ENCODE measurements at regions not wholly inside any gene's neighbourhood (a gene's known extent, or its start where the extent isn't known, plus 50 kb on each side); places are given as distances from the start of the nearest gene placed in this dataset.

DNA sequence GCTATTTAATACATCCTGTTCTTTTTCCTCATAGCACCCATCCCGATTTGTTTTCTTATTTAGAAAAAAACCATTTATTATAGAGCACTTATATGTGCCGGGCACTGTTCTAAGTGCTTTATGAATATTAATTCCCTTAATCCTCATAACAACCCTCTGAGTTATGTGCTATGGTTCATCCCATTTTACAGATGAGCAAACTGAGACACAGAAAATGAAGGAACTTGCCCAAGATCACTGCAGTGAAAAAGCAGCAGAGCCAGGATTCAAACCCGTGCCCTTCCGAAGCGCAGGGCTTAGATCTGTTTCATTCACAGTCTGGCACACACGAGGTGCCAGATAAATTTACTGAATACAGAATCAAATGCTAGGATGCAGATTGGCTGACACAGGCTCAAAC is 85.1 kb upstream of the ZC3H12A start:
- H3K27me3 ChIP-seq (ENCODE audit: control insufficient read depth in 3 of 3, insufficient read depth in 3 of 3, low read length in 2 of 3), result peaks cover 2 to 13% (median 11%) of the 10 kb centered on the region in 3 donors
- no peak for DNase-seq
- no peak for ATAC-seq (ENCODE audit: insufficient read depth, low FRiP score)
- H3K9me3 ChIP-seq (ENCODE audit: control insufficient read depth in 4 of 4, insufficient read depth in 3 of 4, low read length in 3 of 4), result peaks cover 0 to 2% (median 0%) of the 10 kb centered on the region in 4 donors
- TF ChIP-seq, protein P1, sequence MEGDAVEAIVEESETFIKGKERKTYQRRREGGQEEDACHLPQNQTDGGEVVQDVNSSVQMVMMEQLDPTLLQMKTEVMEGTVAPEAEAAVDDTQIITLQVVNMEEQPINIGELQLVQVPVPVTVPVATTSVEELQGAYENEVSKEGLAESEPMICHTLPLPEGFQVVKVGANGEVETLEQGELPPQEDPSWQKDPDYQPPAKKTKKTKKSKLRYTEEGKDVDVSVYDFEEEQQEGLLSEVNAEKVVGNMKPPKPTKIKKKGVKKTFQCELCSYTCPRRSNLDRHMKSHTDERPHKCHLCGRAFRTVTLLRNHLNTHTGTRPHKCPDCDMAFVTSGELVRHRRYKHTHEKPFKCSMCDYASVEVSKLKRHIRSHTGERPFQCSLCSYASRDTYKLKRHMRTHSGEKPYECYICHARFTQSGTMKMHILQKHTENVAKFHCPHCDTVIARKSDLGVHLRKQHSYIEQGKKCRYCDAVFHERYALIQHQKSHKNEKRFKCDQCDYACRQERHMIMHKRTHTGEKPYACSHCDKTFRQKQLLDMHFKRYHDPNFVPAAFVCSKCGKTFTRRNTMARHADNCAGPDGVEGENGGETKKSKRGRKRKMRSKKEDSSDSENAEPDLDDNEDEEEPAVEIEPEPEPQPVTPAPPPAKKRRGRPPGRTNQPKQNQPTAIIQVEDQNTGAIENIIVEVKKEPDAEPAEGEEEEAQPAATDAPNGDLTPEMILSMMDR (IDR thresholded peaks at IDR 0.05; ENCODE audit: control extremely low read depth, extremely low read depth), result no peak
- H3K4me1 ChIP-seq (ENCODE audit: control insufficient read depth in 5 of 5, insufficient read depth in 5 of 5, low read length in 5 of 5), result no peaks in the 10 kb centered on the region
- H3K27ac ChIP-seq (ENCODE audit: low read depth in 1 of 2, low read length in 1 of 2), result no peak overlapping the region
- no peak overlapping the region for H3K4me3 ChIP-seq
- no peak overlapping the region for H3K9ac ChIP-seq (ENCODE audit: insufficient read depth in 1 of 2, low read length in 2 of 2)
- 82 to 93% methylated on average over 6 of the region's 6 CpGs for WGBS, 2 donors
- no peaks in the 10 kb centered on the region for H3K36me3 ChIP-seq (ENCODE audit: control insufficient read depth in 4 of 4, insufficient read depth in 4 of 4, low read length in 4 of 4)

DNA sequence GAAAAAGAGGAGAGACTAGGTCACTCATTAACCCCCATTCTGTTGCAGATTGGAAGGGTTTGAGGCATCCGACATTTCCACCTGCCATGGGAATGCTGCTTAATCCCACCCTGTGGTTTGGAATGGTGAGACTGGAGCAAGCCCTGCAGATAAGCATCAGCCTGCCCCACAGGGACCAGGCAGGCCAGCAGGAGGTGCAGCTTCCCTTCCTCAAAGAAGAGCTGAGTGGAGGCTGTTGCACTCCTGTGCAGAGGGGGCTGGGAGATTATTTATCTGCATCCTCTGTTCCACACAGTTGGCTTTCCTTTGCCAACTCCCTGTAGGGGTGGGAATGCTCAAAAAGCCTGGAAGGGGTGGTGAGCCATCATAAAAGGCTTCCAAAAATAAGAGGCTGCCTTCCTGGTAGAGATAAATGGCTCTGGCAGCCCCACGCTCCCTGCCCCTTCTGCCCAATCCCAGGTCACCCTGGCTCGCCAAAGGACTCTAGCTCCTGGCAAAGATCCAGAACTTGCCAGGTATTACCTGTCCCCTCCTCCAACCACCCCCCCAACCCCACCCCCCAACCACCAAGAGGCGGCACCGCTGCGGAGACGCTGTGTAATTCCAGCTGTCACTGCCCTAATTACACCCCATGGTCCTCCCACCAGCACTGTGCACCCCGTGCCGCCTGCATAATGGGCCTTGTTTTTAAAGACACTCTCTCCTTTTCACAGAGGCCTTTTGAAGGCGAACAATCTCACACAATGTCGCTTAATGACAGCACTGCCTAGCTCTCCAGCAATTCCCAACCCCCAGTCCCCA is 83.0 kb upstream of the ZC3H12A start:
- peaks cover 2 to 13% (median 11%) of the 10 kb centered on the region in 3 donors for H3K27me3 ChIP-seq (ENCODE audit: control insufficient read depth in 3 of 3, insufficient read depth in 3 of 3, low read length in 2 of 3)
- ATAC-seq (ENCODE audit: insufficient read depth, low FRiP score), result no peak
- H3K4me3 ChIP-seq, result no peak overlapping the region
- H3K27ac ChIP-seq (ENCODE audit: low read depth in 1 of 2, low read length in 1 of 2), result no peak overlapping the region
- H3K4me1 ChIP-seq (ENCODE audit: control insufficient read depth in 5 of 5, insufficient read depth in 5 of 5, low read length in 5 of 5), result no peaks in the 10 kb centered on the region
- 19 to 25% methylated on average over 11 of the region's 11 CpGs for WGBS, 2 donors
- H3K9ac ChIP-seq (ENCODE audit: insufficient read depth in 1 of 2, low read length in 2 of 2), result no peak overlapping the region
- no peak for DNase-seq
- peaks cover 0 to 2% (median 0%) of the 10 kb centered on the region in 4 donors for H3K9me3 ChIP-seq (ENCODE audit: control insufficient read depth in 4 of 4, insufficient read depth in 3 of 4, low read length in 3 of 4)
- no peaks in the 10 kb centered on the region for H3K36me3 ChIP-seq (ENCODE audit: control insufficient read depth in 4 of 4, insufficient read depth in 4 of 4, low read length in 4 of 4)
- TF ChIP-seq, protein P1 (IDR thresholded peaks at IDR 0.05; ENCODE audit: control extremely low read depth, extremely low read depth), result no peak

DNA sequence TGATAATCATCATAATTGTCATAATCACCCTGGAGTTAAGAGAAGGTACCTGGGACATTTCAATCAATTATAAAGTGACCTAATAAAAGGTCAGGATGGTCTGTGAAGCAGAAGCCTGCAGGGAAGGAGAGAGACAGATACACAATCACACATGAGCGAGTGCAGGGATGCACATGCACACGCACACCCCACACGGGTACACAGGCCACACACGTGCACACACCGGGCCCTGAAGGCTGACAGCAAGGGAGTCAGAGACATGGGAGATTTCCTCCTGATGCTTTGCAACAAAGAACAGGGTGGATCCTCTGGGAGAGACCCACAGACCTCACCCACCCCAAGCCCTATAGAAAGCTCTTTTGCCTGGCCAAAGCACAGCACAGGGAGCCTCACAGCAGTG is 82.3 kb upstream of the ZC3H12A start:
- 49 to 73% methylated on average over 5 of the region's 5 CpGs for WGBS, 2 donors
- Histone ChIP-seq H3K27ac (ENCODE audit: low read depth in 1 of 2, low read length in 1 of 2) (no peak overlapping the region), H3K27me3 (ENCODE audit: control insufficient read depth in 3 of 3, insufficient read depth in 3 of 3, low read length in 2 of 3) (peaks cover 2 to 13% (median 11%) of the 10 kb centered on the region in 3 donors), H3K9me3 (ENCODE audit: control insufficient read depth in 4 of 4, insufficient read depth in 3 of 4, low read length in 3 of 4) (peaks cover 0 to 2% (median 0%) of the 10 kb centered on the region in 4 donors), H3K4me3 (no peak overlapping the region), H3K4me1 (ENCODE audit: control insufficient read depth in 5 of 5, insufficient read depth in 5 of 5, low read length in 5 of 5) (no peaks in the 10 kb centered on the region), H3K36me3 (ENCODE audit: control insufficient read depth in 4 of 4, insufficient read depth in 4 of 4, low read length in 4 of 4) (no peaks in the 10 kb centered on the region), H3K9ac (ENCODE audit: insufficient read depth in 1 of 2, low read length in 2 of 2) (no peak overlapping the region)
- ATAC-seq (ENCODE audit: insufficient read depth, low FRiP score), result no peak
- TF ChIP-seq, protein P1 (IDR thresholded peaks at IDR 0.05; ENCODE audit: control extremely low read depth, extremely low read depth), result no peak
- no peak for DNase-seq

Data from lung (tissue), 11 donors.